Activated CD8-positive, alpha-beta T cell treated with anti-CD3 and anti-CD28 coated beads for 36 hours (primary cell): ENCODE measurements at regions not wholly inside any gene's neighbourhood (a gene's known extent, or its start where the extent isn't known, plus 50 kb on each side); places are given as distances from the start of the nearest gene placed in this dataset.

ENCODE experiments used
- ATAC-seq: fragments of 200-7000 bp; cut with Tn5 transposase; one replicate; pipeline ENCODE4 v1.10.0; 2021; ENCODE audit warnings: mild to moderate bottlenecking, moderate library complexity
- CTCF ChIA-PET: fragments of 350-600 bp; sonication (Branson Sonifier 250); formaldehyde crosslinking; loops from one replicate; lab custom pipeline; 2021; ENCODE audit warnings: antibody characterized with exemption; lab: Charles Lee
- POLR2A ChIA-PET: fragments of 350-600 bp; sonication (Branson Sonifier 250); formaldehyde crosslinking; loops from one replicate; lab custom pipeline; 2021; ENCODE audit warnings: antibody characterized with exemption; lab: Charles Lee
- DNase-seq: peaks from one replicate; pipeline ENCODE4 v3.0.0-alpha.2; 2020
- H3K27ac Mint-ChIP-seq: one replicate; pipeline ENCODE4 v1.8.0; 2021; ENCODE audit warnings: mild to moderate bottlenecking, mixed read lengths
- H3K27me3 Mint-ChIP-seq: one replicate; pipeline ENCODE4 v1.8.0; 2021; ENCODE audit warnings: mixed read lengths
- H3K36me3 Mint-ChIP-seq: one replicate; pipeline ENCODE4 v1.8.0; 2021; ENCODE audit warnings: low read depth, mixed read lengths
- H3K4me1 Mint-ChIP-seq: one replicate; pipeline ENCODE4 v1.8.0; 2021; ENCODE audit warnings: low read depth, mixed read lengths
- H3K4me3 Mint-ChIP-seq: one replicate; pipeline ENCODE4 v1.8.0; 2021; ENCODE audit warnings: mild to moderate bottlenecking, moderate library complexity, mixed read lengths
- H3K9me3 Mint-ChIP-seq: one replicate; pipeline ENCODE4 v1.8.0; 2021; ENCODE audit warnings: mixed read lengths
- CTCF ChIP-seq: fragments of 200-600 bp; IDR thresholded peaks from one replicate; pipeline ENCODE4 v1.8.0; 2022; ENCODE audit warnings: antibody characterized with exemption, mild to moderate bottlenecking
- intact Hi-C: fragments of 100-400 bp; cut with micrococcal nuclease; formaldehyde crosslinking; loops from one replicate; pipeline ENCODE4 v1.10.0; 2022

- POLR2A ChIA-PET, result no interaction called here
- no peak overlapping the region for H3K27ac Mint-ChIP-seq
Observed at GRCh38 chr17:6276711-6277110, 158.2 kb downstream of the AIPL1 start.

GRCh38 chr17:6274310-6274709 is 160.6 kb downstream of the AIPL1 start:
- intact Hi-C loops, result no loop called here
- Mint-ChIP-seq H3K4me3 (no peak overlapping the region), H3K9me3 (peaks cover 2% of the 10 kb centered on the region), H3K27ac (no peak overlapping the region), H3K27me3 (peaks cover 9% of the 10 kb centered on the region), H3K4me1 (no peaks in the 10 kb centered on the region), H3K36me3 (no peaks in the 10 kb centered on the region)
- ChIA-PET CTCF (no interaction called here), POLR2A (no interaction called here)
- DNase-seq (no peak), ATAC-seq (no peak)
- TF ChIP-seq CTCF, result no peak

More at GRCh38 chr17:6276711-6277110, 158.2 kb downstream of the AIPL1 start:
- no peak for ATAC-seq
- no peaks in the 10 kb centered on the region for H3K9me3 Mint-ChIP-seq
- peaks cover 10% of the 10 kb centered on the region for H3K27me3 Mint-ChIP-seq
- H3K4me3 Mint-ChIP-seq, result no peak overlapping the region
- intact Hi-C loops, result no loop called here
- TF ChIP-seq CTCF, result no peak
- CTCF ChIA-PET, result interaction anchor here (1.1 to 1.2 kb wide), 2 partner anchors 22 to 146 kb away, joined by 3 to 4 read pairs; no protein-coding TSS in a partner anchor
- no peaks in the 10 kb centered on the region for H3K36me3 Mint-ChIP-seq
- H3K4me1 Mint-ChIP-seq, result no peaks in the 10 kb centered on the region
- no peak for DNase-seq

- DNase-seq (peak; percentile 51), ATAC-seq (no peak)
- Mint-ChIP-seq H3K4me1 (no peaks in the 10 kb centered on the region), H3K36me3 (no peaks in the 10 kb centered on the region), H3K27ac (no peak overlapping the region), H3K9me3 (peaks cover 6% of the 10 kb centered on the region), H3K27me3 (peaks cover 2% of the 10 kb centered on the region), H3K4me3 (no peak overlapping the region)
- POLR2A ChIA-PET, result no interaction called here
- TF ChIP-seq CTCF, result no peak
- CTCF ChIA-PET, result no interaction called here
- intact Hi-C loops, result no loop called here
Observed at GRCh38 chr17:6269478-6269877, 165.4 kb downstream of the AIPL1 start.

GRCh38 chr17:6261466-6261865 is 173.5 kb downstream of the AIPL1 start:
- H3K36me3 Mint-ChIP-seq, result no peaks in the 10 kb centered on the region
- POLR2A ChIA-PET, result no interaction called here
- no peak for DNase-seq
- ATAC-seq, result no peak
- no peak for TF ChIP-seq CTCF
- no peak overlapping the region for H3K4me3 Mint-ChIP-seq
- CTCF ChIA-PET, result no interaction called here
- peaks cover 3% of the 10 kb centered on the region for H3K9me3 Mint-ChIP-seq
- no peak overlapping the region for H3K27ac Mint-ChIP-seq
- intact Hi-C loops, result no loop called here
- peaks cover 28% of the 10 kb centered on the region for H3K27me3 Mint-ChIP-seq
- H3K4me1 Mint-ChIP-seq, result no peaks in the 10 kb centered on the region

GRCh38 chr17:6259899-6260298 is 175.0 kb downstream of the AIPL1 start:
- ChIA-PET POLR2A (no interaction called here), CTCF (no interaction called here)
- no peak for DNase-seq
- no peak for TF ChIP-seq CTCF
- no peak for ATAC-seq
- intact Hi-C loops, result no loop called here
- Mint-ChIP-seq H3K36me3 (no peaks in the 10 kb centered on the region), H3K27ac (no peak overlapping the region), H3K27me3 (peaks cover 34% of the 10 kb centered on the region), H3K4me3 (no peak overlapping the region), H3K4me1 (no peaks in the 10 kb centered on the region), H3K9me3 (no peaks in the 10 kb centered on the region)
